GM10248 (cell line): ENCODE measurements at regions not wholly inside any gene's neighbourhood (a gene's known extent, or its start where the extent isn't known, plus 50 kb on each side); places are given as distances from the start of the nearest gene placed in this dataset.
"Not testable (repeated sequence)": the region's sequence is repeated elsewhere in the genome, so short reads cannot be mapped to it uniquely, and the experiment has no call there.

ENCODE experiments used
- CTCF ChIA-PET: fragments of 300-600 bp; sonication (Branson Sonifier 250); formaldehyde crosslinking; extraction: SDS; loops from one replicate; lab custom pipeline; 2021; ENCODE audit warnings: antibody characterized with exemption; lab: Yijun Ruan, JAX
- POLR2A ChIA-PET: fragments of 350-650 bp; sonication (Branson Sonifier 250); formaldehyde crosslinking; extraction: SDS; loops from one replicate; lab custom pipeline; 2020; ENCODE audit warnings: antibody characterized with exemption; lab: Yijun Ruan, JAX
- DNase-seq: peaks from one replicate; pipeline ENCODE4 v3.0.0; 2012; ENCODE audit errors: extremely low spot score
- TF ChIP-seq, protein P1 (sequence below): IDR thresholded peaks from 2 replicates; pipeline ENCODE4 v1.5.1; 2012; ENCODE audit warnings: mild to moderate bottlenecking, low read depth; ENCODE audit errors: extremely low read depth, missing control alignments, control extremely low read depth

DNA sequence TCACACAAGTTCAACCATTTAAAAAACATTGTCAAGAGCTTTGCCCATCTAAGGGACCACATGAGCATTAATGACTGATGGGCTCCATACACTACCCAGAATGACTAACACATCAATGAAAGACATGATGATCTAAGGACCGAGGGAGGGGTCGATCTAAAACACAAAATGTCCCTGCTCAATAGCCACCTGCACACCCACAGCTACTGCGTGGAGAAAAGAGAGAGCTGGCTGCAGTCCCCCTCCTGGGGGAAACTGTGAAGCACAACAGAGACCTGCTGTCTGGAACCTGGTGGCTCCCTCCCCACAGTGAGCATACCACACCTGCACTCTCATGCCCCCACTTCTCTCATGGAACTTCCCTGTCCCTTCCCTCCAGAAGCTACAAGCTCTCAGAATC lies 130.1 kb upstream of the ERG start:
- DNase-seq, result no peak
- TF ChIP-seq, protein P1, sequence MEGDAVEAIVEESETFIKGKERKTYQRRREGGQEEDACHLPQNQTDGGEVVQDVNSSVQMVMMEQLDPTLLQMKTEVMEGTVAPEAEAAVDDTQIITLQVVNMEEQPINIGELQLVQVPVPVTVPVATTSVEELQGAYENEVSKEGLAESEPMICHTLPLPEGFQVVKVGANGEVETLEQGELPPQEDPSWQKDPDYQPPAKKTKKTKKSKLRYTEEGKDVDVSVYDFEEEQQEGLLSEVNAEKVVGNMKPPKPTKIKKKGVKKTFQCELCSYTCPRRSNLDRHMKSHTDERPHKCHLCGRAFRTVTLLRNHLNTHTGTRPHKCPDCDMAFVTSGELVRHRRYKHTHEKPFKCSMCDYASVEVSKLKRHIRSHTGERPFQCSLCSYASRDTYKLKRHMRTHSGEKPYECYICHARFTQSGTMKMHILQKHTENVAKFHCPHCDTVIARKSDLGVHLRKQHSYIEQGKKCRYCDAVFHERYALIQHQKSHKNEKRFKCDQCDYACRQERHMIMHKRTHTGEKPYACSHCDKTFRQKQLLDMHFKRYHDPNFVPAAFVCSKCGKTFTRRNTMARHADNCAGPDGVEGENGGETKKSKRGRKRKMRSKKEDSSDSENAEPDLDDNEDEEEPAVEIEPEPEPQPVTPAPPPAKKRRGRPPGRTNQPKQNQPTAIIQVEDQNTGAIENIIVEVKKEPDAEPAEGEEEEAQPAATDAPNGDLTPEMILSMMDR, result no peak
- ChIA-PET CTCF (interaction anchor here (1.2 kb wide), 1 partner anchor 8 kb away, joined by 4 read pairs; no protein-coding TSS in a partner anchor), POLR2A (no interaction called here)

DNA sequence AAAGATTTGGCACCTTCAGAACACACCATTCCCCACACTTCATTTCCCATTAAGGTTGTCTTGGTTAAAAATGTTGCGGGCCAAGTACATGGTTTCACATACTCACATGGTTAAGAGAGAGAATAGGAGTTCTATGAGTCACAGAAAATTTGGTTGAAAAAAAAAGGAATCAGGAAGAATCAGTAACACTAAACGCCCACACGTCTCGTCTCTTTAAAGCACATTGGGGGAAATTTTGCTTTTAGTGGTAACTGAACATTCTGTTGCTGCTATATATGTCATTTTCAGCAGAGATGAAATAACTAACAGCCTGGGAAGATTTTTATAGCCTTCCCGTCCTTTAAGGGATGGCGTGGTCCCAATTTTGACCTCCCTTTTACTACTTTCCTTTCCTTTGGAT lies 132.9 kb upstream of the ERG start:
- CTCF ChIA-PET, result no interaction called here

DNA sequence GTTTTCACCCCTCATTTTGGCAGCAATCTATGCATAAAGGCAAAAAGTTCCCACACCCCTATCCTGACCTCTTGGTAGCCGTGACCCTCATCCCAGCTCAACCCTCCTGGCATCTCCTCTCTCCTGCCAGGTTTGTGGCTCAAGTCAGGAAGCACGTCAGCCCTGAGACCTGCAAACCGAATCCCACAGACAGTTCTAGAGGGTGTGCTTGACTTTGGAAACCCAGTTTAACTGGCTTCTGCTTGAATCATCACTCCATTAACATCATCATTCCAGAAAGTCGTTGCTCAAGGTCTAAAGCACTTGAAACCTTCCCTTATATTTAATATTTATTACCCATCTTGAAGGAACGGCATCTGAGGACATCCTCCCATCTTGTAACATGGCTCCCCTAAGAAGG lies 133.4 kb upstream of the ERG start:
- no peak for DNase-seq
- TF ChIP-seq, protein P1, result no peak
- ChIA-PET POLR2A (no interaction called here), CTCF (no interaction called here)

More for the DNA sequence above, 132.9 kb upstream of the ERG start:
- TF ChIP-seq, protein P1, result no peak
- POLR2A ChIA-PET, result no interaction called here
- DNase-seq, result no peak

DNA sequence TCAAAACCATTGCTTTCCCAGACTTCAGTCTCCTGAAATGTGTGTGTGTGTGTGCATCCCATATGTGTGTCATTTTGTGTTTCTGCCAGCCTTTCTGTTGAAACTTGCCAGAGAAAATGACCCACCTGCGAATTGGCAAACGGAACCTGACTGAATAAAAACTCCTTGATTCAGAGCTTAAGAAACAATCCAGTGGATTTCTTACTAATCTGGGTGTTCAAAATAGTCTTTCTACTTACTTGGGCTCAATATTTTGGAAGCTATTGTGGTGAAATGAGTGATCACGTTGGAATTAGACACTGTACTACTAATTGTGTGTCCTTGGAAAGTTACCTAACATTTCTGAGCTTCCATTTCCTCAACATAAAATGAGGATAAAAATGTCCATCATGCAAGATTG lies 138.9 kb upstream of the ERG start:
- POLR2A ChIA-PET, result no interaction called here
- DNase-seq, result no peak
- CTCF ChIA-PET, result no interaction called here
- TF ChIP-seq, protein P1, result no peak

DNA sequence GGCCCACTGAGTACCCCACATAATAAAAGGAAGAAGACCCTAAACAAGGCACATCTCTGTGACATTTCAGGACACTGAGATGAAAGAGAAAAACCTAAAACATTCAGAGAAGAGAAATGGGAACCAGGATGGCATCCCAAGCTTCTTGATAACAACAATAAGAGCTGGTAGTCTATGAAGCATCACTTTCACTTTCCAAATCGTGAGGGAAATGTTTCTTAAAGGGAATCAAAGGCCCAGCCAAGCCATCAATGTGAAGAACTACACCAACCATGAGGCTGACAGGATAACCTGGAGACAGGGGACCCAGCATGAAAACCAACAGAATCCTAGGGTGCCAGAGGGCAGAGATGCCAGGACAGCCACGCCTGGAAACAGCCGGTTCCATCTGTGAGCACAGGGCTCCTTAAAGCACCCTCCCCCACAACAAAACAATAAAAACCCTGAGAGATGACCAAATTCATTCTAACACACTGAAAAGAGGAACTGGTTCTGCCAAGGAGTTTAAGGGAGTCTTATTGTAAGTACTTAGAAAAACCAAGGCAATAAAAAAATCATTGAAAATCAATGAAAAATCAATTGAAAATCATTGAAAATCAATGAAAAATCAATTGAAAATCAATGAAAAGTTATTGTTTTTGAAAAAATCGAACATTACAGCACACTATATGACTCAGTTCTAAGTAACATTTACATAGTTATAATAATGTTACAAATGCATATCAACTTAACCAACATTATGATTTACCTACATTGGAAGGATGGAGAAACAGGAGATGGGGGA lies 141.5 kb upstream of the ERG start:
- ChIA-PET POLR2A (no interaction called here), CTCF (no interaction called here)
- no peak for DNase-seq
- TF ChIP-seq, protein P1, result no peak

DNA sequence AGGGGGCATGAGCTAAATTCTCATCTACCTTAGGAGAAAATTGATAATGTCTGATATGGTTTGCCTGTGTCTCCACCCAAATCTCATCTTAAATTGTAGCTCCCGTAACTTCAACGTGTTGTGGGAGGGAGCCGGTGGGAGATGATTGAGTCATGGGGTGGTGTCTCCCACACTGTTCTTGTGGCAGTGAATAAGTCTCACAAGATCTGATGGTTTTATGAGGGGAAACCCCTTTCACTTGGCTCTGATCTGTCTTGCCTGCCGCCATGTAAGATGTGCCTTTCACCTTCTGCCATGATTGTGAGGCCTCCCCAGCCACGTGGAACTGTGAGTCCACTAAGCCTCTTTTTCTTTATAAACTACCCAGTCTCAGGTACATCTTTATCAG lies 142.1 kb upstream of the ERG start:
- POLR2A ChIA-PET, CTCF ChIA-PET: not testable (repeated sequence)

DNA sequence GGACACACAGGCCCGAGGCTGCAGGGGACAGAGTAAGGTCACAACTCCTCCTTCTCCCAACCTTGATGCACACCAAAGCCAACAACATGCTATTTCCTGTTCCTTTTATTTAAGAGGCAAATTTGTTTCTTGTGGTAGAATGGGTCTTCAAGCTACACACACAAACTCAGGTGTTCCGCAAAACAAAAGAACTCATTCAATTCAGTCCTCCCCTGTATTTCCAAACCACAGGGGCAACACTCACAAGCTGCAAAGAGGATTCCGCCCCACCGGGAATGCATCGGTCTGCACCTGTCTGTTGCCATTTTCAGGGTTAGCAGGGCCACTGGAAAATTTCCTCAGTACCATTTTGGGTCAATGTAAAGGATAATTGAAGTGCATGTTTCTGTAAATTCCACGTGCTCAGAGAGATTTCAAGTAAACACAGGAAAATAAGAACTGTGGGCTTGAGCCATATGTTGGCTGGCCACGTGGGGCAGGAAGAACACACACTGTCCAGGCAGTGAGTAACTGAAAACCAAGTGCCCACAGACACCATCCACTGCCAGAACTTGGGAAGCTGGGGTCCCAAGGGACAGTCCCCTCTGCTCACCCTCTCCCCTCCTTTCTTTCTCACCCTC lies 145.2 kb upstream of the ERG start:
- TF ChIP-seq, protein P1, result no peak
- no peak for DNase-seq
- ChIA-PET CTCF (no interaction called here), POLR2A (no interaction called here)

More for the DNA sequence above, 142.1 kb upstream of the ERG start:
- not testable (repeated sequence) for DNase-seq
